Cardiac muscle cell (in vitro differentiated cells and primary cell): ENCODE measurements at regions not wholly inside any gene's neighbourhood (a gene's known extent, or its start where the extent isn't known, plus 50 kb on each side); places are given as distances from the start of the nearest gene placed in this dataset.

Experiments used
- DNase-seq, 2 donors: peaks; one replicate each; pipeline versions ENCODE4 v3.0.0 to v3.0.0-alpha.2; 2010 to 2017; ENCODE audit warnings: low read depth in 1 of 2, low spot score in 1 of 2
- H3K27ac ChIP-seq: fragments of 200-600 bp; sonication (generic); 2 replicates; pipeline ENCODE4 v1.5.1; 2016
- H3K27me3 ChIP-seq: fragments of 200-600 bp; sonication (generic); 2 replicates; pipeline ENCODE4 v1.6.0; 2016; ENCODE audit warnings: control low read depth
- H3K36me3 ChIP-seq: fragments of 200-600 bp; sonication (generic); 2 replicates; pipeline ENCODE4 v1.5.1; 2016; ENCODE audit warnings: control low read depth
- H3K4me1 ChIP-seq: fragments of 200-600 bp; sonication (generic); 2 replicates; pipeline ENCODE4 v1.8.1; 2017; ENCODE audit warnings: low read depth, mild to moderate bottlenecking, mixed run types
- H3K4me3 ChIP-seq: fragments of 200-600 bp; sonication (generic); 2 replicates; pipeline ENCODE4 v1.5.1; 2016; ENCODE audit warnings: mild to moderate bottlenecking
- H3K9me3 ChIP-seq: fragments of 200-600 bp; sonication (generic); 2 replicates; pipeline ENCODE4 v1.5.1; 2017; ENCODE audit warnings: low read depth, mild to moderate bottlenecking, control low read depth
- TF ChIP-seq, protein P1 (sequence below): IDR thresholded peaks from 2 replicates; pipeline ENCODE4 v1.5.1; 2012; ENCODE audit warnings: low read depth, mild to moderate bottlenecking, low read length

DNA sequence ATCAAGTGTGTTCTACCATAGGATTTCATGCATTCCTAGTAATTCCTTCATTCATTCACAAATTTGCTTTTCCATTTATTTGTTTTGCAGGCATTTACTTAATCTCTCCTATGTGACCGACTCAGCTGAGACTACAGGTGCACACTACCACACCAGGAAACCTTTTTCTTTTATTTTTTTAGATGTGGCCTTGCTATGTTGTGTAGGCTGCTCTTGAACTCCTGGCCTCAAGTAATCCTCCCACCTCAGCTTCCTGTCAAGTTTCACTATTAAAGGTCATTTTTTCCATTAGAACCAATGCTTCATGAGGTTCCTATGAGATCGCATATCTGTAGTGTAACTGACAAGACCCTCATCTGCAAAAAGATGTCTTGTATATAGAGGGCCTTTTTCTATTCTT lies 1218.7 kb downstream of the VRK1 start:
- H3K4me3 ChIP-seq, result no peak overlapping the region
- no peaks in the 10 kb centered on the region for H3K36me3 ChIP-seq
- no peaks in the 10 kb centered on the region for H3K4me1 ChIP-seq
- no peak for DNase-seq
- no peaks in the 10 kb centered on the region for H3K27me3 ChIP-seq
- TF ChIP-seq, protein P1, sequence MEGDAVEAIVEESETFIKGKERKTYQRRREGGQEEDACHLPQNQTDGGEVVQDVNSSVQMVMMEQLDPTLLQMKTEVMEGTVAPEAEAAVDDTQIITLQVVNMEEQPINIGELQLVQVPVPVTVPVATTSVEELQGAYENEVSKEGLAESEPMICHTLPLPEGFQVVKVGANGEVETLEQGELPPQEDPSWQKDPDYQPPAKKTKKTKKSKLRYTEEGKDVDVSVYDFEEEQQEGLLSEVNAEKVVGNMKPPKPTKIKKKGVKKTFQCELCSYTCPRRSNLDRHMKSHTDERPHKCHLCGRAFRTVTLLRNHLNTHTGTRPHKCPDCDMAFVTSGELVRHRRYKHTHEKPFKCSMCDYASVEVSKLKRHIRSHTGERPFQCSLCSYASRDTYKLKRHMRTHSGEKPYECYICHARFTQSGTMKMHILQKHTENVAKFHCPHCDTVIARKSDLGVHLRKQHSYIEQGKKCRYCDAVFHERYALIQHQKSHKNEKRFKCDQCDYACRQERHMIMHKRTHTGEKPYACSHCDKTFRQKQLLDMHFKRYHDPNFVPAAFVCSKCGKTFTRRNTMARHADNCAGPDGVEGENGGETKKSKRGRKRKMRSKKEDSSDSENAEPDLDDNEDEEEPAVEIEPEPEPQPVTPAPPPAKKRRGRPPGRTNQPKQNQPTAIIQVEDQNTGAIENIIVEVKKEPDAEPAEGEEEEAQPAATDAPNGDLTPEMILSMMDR, result no peak
- no peak overlapping the region for H3K27ac ChIP-seq
- H3K9me3 ChIP-seq, result no peaks in the 10 kb centered on the region

GRCh38 chr14:98018628-98019027 lies 1221.4 kb downstream of the VRK1 start:
- Histone ChIP-seq H3K27me3 (no peaks in the 10 kb centered on the region), H3K27ac (no peak overlapping the region), H3K9me3 (no peaks in the 10 kb centered on the region), H3K36me3 (no peaks in the 10 kb centered on the region), H3K4me3 (no peak overlapping the region), H3K4me1 (no peaks in the 10 kb centered on the region)
- DNase-seq, result no peak
- TF ChIP-seq, protein P1, result no peak

- DNase-seq, result no peak
- TF ChIP-seq, protein P1, result no peak
- H3K4me1 ChIP-seq, result no peaks in the 10 kb centered on the region
These were observed 1225.6 kb downstream of the VRK1 start for GRCh38 chr14:98022541-98023520.

GRCh38 chr14:98028162-98028561 lies 1231.0 kb downstream of the VRK1 start:
- H3K9me3 ChIP-seq, result no peaks in the 10 kb centered on the region
- no peaks in the 10 kb centered on the region for H3K4me1 ChIP-seq
- H3K27me3 ChIP-seq, result no peaks in the 10 kb centered on the region
- no peaks in the 10 kb centered on the region for H3K36me3 ChIP-seq
- H3K27ac ChIP-seq, result no peak overlapping the region
- no peak overlapping the region for H3K4me3 ChIP-seq
- TF ChIP-seq, protein P1, result no peak
- no peak for DNase-seq

More at GRCh38 chr14:98022541-98023520, 1225.6 kb downstream of the VRK1 start:
- H3K4me3 ChIP-seq, result no peak overlapping the region
- no peaks in the 10 kb centered on the region for H3K27me3 ChIP-seq
- no peak overlapping the region for H3K27ac ChIP-seq
- no peaks in the 10 kb centered on the region for H3K9me3 ChIP-seq
- H3K36me3 ChIP-seq, result no peaks in the 10 kb centered on the region

- H3K27ac ChIP-seq, result no peak overlapping the region
- H3K36me3 ChIP-seq, result no peaks in the 10 kb centered on the region
- no peak for DNase-seq
- H3K9me3 ChIP-seq, result no peaks in the 10 kb centered on the region
- no peaks in the 10 kb centered on the region for H3K4me1 ChIP-seq
- no peak overlapping the region for H3K4me3 ChIP-seq
- H3K27me3 ChIP-seq, result no peaks in the 10 kb centered on the region
- TF ChIP-seq, protein P1, result no peak
These were observed 1236.6 kb downstream of the BCL11B start for GRCh38 chr14:98035396-98035795.
